Activated CD4-positive, alpha-beta T cell treated with anti-CD3 and anti-CD28 coated beads, Interleukin-2, amount 10 ng/mL, durations not matched to agents 24 days and 14 days (primary cell): ENCODE measurements at regions not wholly inside any gene's neighbourhood (a gene's known extent, or its start where the extent isn't known, plus 50 kb on each side); places are given as distances from the start of the nearest gene placed in this dataset.

Experiments
- DNase-seq: peaks from one replicate; pipeline ENCODE4 v3.0.0; 2022
- H3K27ac Mint-ChIP-seq: one replicate; pipeline ENCODE4 v1.8.0; 2022; ENCODE audit warnings: mild to moderate bottlenecking, mixed read lengths
- H3K27me3 Mint-ChIP-seq: one replicate; pipeline ENCODE4 v1.8.0; 2022; ENCODE audit warnings: mixed read lengths
- H3K36me3 Mint-ChIP-seq: one replicate; pipeline ENCODE4 v1.8.0; 2022; ENCODE audit warnings: low read depth, mild to moderate bottlenecking, mixed read lengths
- H3K4me1 Mint-ChIP-seq: one replicate; pipeline ENCODE4 v1.8.0; 2021; ENCODE audit warnings: mixed read lengths
- H3K4me3 Mint-ChIP-seq: one replicate; pipeline ENCODE4 v1.8.0; 2022; ENCODE audit warnings: mild to moderate bottlenecking, moderate library complexity, mixed read lengths
- H3K9me3 Mint-ChIP-seq: one replicate; pipeline ENCODE4 v1.8.0; 2021; ENCODE audit warnings: mixed read lengths
- intact Hi-C: fragments of 100-400 bp; cut with micrococcal nuclease; formaldehyde crosslinking; loops from one replicate; pipeline ENCODE4 v1.15.1; 2023

- Mint-ChIP-seq H3K4me3 (no peak overlapping the region), H3K4me1 (no peaks in the 10 kb centered on the region), H3K36me3 (no peaks in the 10 kb centered on the region), H3K27ac (no peak overlapping the region), H3K27me3 (peaks cover 8% of the 10 kb centered on the region), H3K9me3 (no peaks in the 10 kb centered on the region)
- DNase-seq = no peak
- intact Hi-C loops = no loop called here
Observed at GRCh38 chr5:111016801-111017200, 54.7 kb upstream of the TSLP start.

GRCh38 chr5:111017731-111018130, 53.8 kb upstream of the TSLP start:
- no peaks in the 10 kb centered on the region for H3K4me1 Mint-ChIP-seq
- H3K9me3 Mint-ChIP-seq = no peaks in the 10 kb centered on the region
- no peak for DNase-seq
- no peaks in the 10 kb centered on the region for H3K36me3 Mint-ChIP-seq
- no peak overlapping the region for H3K4me3 Mint-ChIP-seq
- intact Hi-C loops = no loop called here
- no peak overlapping the region for H3K27ac Mint-ChIP-seq
- peaks cover 11% of the 10 kb centered on the region for H3K27me3 Mint-ChIP-seq
